H4 (cell line): ENCODE measurements at regions not wholly inside any gene's neighbourhood (a gene's known extent, or its start where the extent isn't known, plus 50 kb on each side); places are given as distances from the start of the nearest gene placed in this dataset.

ENCODE experiments used
- DNase-seq: peaks from one replicate; pipeline ENCODE4 v3.0.0-alpha.2; 2015; ENCODE audit warnings: low spot score

GRCh38 chr13:73934771-73935170, 199.4 kb downstream of the KLF12 start:
- no peak for DNase-seq

- no peak for DNase-seq
Measured at GRCh38 chr13:73934215-73934641, 200.0 kb downstream of the KLF12 start.

- no peak for DNase-seq
Measured at GRCh38 chr13:73933795-73934194, 200.4 kb downstream of the KLF12 start.

- DNase-seq, result no peak
Measured at GRCh38 chr13:73932091-73932490, 202.1 kb downstream of the KLF12 start.

GRCh38 chr13:73929287-73929932, 204.8 kb downstream of the KLF12 start:
- DNase-seq, result no peak

- DNase-seq, result no peak
Measured at GRCh38 chr13:73924607-73925006, 209.6 kb downstream of the KLF12 start.

GRCh38 chr13:73922493-73923393, 211.5 kb downstream of the KLF12 start:
- no peak for DNase-seq

- DNase-seq, result no peak
Measured at GRCh38 chr13:73918691-73919090, 215.5 kb downstream of the KLF12 start.

- DNase-seq, result no peak
Measured at GRCh38 chr13:73913751-73914518, 220.3 kb downstream of the KLF12 start.

- no peak for DNase-seq
Measured at GRCh38 chr13:73913079-73913740, 221.0 kb downstream of the KLF12 start.

- DNase-seq, result no peak
Measured at GRCh38 chr13:73911361-73911760, 222.8 kb downstream of the KLF12 start.

GRCh38 chr13:73910733-73911132, 223.5 kb downstream of the KLF12 start:
- DNase-seq, result no peak

GRCh38 chr13:73908809-73909208, 225.4 kb downstream of the KLF12 start:
- DNase-seq, result no peak

GRCh38 chr13:73904625-73905024, 229.6 kb downstream of the KLF12 start:
- no peak for DNase-seq

GRCh38 chr13:73903561-73903960, 230.6 kb downstream of the KLF12 start:
- no peak for DNase-seq

- no peak for DNase-seq
Measured at GRCh38 chr13:73902847-73903246, 231.4 kb downstream of the KLF12 start.

GRCh38 chr13:73902296-73902695, 231.9 kb downstream of the KLF12 start:
- DNase-seq, result no peak

GRCh38 chr13:73901324-73902068, 232.7 kb downstream of the KLF12 start:
- DNase-seq, result no peak

- DNase-seq, result no peak
Measured at GRCh38 chr13:73900591-73900990, 233.6 kb downstream of the KLF12 start.

- DNase-seq, result no peak
Measured at GRCh38 chr13:73898899-73899298, 235.3 kb downstream of the KLF12 start.

GRCh38 chr13:73898276-73898675, 235.9 kb downstream of the KLF12 start:
- DNase-seq, result no peak
